HL-60 (cell line): ENCODE measurements at regions not wholly inside any gene's neighbourhood (a gene's known extent, or its start where the extent isn't known, plus 50 kb on each side); places are given as distances from the start of the nearest gene placed in this dataset.

Experiments used
- DNase-seq, 2 experiments: peaks; one replicate each; pipeline ENCODE4 v3.0.0-alpha.2; 2010 to 2020; ENCODE audit warnings: low read depth in 1 of 2, low spot score in 1 of 2
- H3K27ac ChIP-seq: fragments of 250-450 bp; sonication (Bioruptor Pico); replicated peaks from 2 replicates; pipeline ENCODE4 v1.5.1; 2020; ENCODE audit warnings: mild to moderate bottlenecking, moderate library complexity
- H3K27me3 ChIP-seq: fragments of 250-450 bp; sonication (Bioruptor Pico); 2 replicates; pipeline ENCODE4 v1.5.1; 2021; ENCODE audit warnings: mild to moderate bottlenecking, moderate library complexity; ENCODE audit not compliant: insufficient read depth, poor library complexity, severe bottlenecking
- H3K4me3 ChIP-seq: replicated peaks from 2 replicates; pipeline ENCODE4 v1.5.1; 2011; ENCODE audit warnings: mild to moderate bottlenecking, control low read depth, low read length; ENCODE audit not compliant: insufficient read depth
- GABPA ChIP-seq: IDR thresholded peaks from 2 replicates; pipeline ENCODE4 v1.6.1; 2012; ENCODE audit warnings: low read depth
- POLR2AphosphoS5 ChIP-seq: IDR thresholded peaks from 2 replicates; pipeline ENCODE4 v1.6.1; 2012; ENCODE audit warnings: low read depth
- SPI1 ChIP-seq: IDR thresholded peaks from 2 replicates; pipeline ENCODE4 v1.6.1; 2012; ENCODE audit warnings: low read depth, mild to moderate bottlenecking, borderline replicate concordance
- TF ChIP-seq, protein P1 (sequence below): IDR thresholded peaks from 2 replicates; pipeline ENCODE4 v1.6.1; 2012; ENCODE audit warnings: low read depth; ENCODE audit not compliant: insufficient replicate concordance
- TF ChIP-seq, protein P2 (sequence below): IDR thresholded peaks from one replicate; pipeline ENCODE4 v1.5.1; 2011; ENCODE audit warnings: low read length, control low read depth, inconsistent platforms; ENCODE audit not compliant: insufficient read depth

DNA sequence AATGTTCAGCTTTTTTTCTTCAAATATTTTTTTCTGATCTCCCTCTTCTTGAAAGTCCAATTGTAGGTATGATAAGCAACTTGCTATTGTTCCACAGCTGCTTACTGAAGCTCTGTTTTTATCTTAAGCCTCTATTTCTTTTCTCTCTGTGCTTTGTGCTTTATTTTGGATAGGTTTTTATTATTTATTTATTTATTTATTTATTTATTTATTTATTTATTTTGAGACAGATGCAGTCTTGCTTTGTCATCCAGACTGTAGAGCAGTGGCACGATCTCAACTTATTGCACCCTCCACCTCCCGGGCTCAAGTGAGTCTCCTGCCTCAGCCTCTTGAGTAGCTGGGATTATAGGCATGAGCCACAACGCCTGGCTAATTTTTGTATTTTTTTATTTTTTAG lies 199.4 kb downstream of the KLF12 start:
- no peak overlapping the region for H3K27ac ChIP-seq
- TF ChIP-seq SPI1 (no peak), POLR2AphosphoS5 (no peak), GABPA (no peak)
- TF ChIP-seq, protein P1, sequence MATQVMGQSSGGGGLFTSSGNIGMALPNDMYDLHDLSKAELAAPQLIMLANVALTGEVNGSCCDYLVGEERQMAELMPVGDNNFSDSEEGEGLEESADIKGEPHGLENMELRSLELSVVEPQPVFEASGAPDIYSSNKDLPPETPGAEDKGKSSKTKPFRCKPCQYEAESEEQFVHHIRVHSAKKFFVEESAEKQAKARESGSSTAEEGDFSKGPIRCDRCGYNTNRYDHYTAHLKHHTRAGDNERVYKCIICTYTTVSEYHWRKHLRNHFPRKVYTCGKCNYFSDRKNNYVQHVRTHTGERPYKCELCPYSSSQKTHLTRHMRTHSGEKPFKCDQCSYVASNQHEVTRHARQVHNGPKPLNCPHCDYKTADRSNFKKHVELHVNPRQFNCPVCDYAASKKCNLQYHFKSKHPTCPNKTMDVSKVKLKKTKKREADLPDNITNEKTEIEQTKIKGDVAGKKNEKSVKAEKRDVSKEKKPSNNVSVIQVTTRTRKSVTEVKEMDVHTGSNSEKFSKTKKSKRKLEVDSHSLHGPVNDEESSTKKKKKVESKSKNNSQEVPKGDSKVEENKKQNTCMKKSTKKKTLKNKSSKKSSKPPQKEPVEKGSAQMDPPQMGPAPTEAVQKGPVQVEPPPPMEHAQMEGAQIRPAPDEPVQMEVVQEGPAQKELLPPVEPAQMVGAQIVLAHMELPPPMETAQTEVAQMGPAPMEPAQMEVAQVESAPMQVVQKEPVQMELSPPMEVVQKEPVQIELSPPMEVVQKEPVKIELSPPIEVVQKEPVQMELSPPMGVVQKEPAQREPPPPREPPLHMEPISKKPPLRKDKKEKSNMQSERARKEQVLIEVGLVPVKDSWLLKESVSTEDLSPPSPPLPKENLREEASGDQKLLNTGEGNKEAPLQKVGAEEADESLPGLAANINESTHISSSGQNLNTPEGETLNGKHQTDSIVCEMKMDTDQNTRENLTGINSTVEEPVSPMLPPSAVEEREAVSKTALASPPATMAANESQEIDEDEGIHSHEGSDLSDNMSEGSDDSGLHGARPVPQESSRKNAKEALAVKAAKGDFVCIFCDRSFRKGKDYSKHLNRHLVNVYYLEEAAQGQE: no peak
- TF ChIP-seq, protein P2, sequence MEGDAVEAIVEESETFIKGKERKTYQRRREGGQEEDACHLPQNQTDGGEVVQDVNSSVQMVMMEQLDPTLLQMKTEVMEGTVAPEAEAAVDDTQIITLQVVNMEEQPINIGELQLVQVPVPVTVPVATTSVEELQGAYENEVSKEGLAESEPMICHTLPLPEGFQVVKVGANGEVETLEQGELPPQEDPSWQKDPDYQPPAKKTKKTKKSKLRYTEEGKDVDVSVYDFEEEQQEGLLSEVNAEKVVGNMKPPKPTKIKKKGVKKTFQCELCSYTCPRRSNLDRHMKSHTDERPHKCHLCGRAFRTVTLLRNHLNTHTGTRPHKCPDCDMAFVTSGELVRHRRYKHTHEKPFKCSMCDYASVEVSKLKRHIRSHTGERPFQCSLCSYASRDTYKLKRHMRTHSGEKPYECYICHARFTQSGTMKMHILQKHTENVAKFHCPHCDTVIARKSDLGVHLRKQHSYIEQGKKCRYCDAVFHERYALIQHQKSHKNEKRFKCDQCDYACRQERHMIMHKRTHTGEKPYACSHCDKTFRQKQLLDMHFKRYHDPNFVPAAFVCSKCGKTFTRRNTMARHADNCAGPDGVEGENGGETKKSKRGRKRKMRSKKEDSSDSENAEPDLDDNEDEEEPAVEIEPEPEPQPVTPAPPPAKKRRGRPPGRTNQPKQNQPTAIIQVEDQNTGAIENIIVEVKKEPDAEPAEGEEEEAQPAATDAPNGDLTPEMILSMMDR: no peak

DNA sequence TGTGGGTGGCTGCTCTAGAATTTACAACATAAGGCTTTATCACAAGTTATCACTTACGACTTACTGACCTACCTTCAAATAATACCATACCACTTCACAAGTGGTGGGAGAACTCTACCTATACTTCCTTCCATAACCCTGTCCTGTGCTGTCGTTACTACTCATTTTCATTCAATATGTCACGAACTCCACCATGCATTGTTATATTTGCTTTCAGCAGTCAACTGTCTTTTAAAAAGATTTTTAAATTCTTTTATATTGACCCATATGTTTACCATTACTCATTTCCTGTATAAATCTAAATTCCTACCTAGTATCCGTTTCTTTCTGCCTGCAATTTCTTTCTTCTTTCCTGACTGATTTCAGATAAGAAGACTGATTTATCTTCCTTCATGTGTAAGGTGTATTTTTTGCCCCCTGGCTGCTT lies 200.0 kb downstream of the KLF12 start:
- H3K27ac ChIP-seq: no peak overlapping the region
- no peak overlapping the region for H3K4me3 ChIP-seq
- no peak for TF ChIP-seq SPI1
- TF ChIP-seq POLR2AphosphoS5: no peak
- TF ChIP-seq, protein P1: no peak
- TF ChIP-seq, protein P2: no peak
- TF ChIP-seq GABPA: no peak

More for the DNA sequence above, 199.4 kb downstream of the KLF12 start:
- no peak for DNase-seq
- Histone ChIP-seq H3K4me3 (no peak overlapping the region), H3K27me3 (no peaks in the 10 kb centered on the region)

DNA sequence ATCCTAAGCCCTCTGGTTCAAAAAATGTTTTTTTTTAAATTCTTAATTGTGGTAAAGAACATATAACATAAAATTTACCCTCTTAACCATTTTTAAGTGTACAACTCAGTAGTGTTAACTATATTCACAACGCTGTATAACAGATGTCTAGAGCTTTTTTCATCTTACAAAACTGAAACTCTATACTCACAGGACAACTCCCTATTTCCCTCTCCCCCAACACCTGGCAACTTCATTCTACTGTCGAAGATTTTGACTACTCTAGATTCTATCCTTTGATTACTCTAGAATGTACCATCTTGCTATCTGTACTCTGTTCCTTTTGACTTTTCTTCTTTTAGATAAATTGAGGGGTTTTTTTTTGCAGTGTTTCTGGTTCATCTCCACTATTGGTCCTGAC lies 200.4 kb downstream of the KLF12 start:
- Histone ChIP-seq H3K27ac (no peak overlapping the region), H3K27me3 (no peaks in the 10 kb centered on the region), H3K4me3 (no peak overlapping the region)
- DNase-seq: no peak
- TF ChIP-seq GABPA: no peak
- TF ChIP-seq, protein P2: no peak
- TF ChIP-seq, protein P1: no peak
- no peak for TF ChIP-seq SPI1
- TF ChIP-seq POLR2AphosphoS5: no peak

More for the DNA sequence above, 200.0 kb downstream of the KLF12 start:
- no peak for DNase-seq
- no peaks in the 10 kb centered on the region for H3K27me3 ChIP-seq
